Mesothelial cell of epicardium (in vitro differentiated cells): ENCODE measurements at regions not wholly inside any gene's neighbourhood (a gene's known extent, or its start where the extent isn't known, plus 50 kb on each side); places are given as distances from the start of the nearest gene placed in this dataset.

Experiments used
- DNase-seq, 2 experiments: peaks; one replicate each; pipeline ENCODE4 v3.0.0; 2021; ENCODE audit warnings: low spot score in 2 of 2; ENCODE audit not compliant: unreplicated experiment in 2 of 2
- H3K27ac Mint-ChIP-seq: 2 replicates; pipeline ENCODE4 v1.8.0; 2021; ENCODE audit warnings: mixed read lengths
- H3K27me3 Mint-ChIP-seq: 2 replicates; pipeline ENCODE4 v1.8.0; 2021; ENCODE audit warnings: low read depth, mixed read lengths
- H3K36me3 Mint-ChIP-seq: 2 replicates; pipeline ENCODE4 v1.8.0; 2021; ENCODE audit warnings: mixed read lengths
- H3K4me1 Mint-ChIP-seq: 2 replicates; pipeline ENCODE4 v1.8.0; 2021; ENCODE audit warnings: mixed read lengths
- H3K4me3 Mint-ChIP-seq: 2 replicates; pipeline ENCODE4 v1.8.0; 2021; ENCODE audit warnings: mild to moderate bottlenecking, moderate library complexity, mixed read lengths
- H3K9me3 Mint-ChIP-seq: 2 replicates; pipeline ENCODE4 v1.8.0; 2021; ENCODE audit warnings: mixed read lengths
- TF ChIP-seq, protein P1 (sequence below): fragments of 200-600 bp; sonication (generic); IDR thresholded peaks from one replicate; pipeline ENCODE4 v1.5.0; 2021; ENCODE audit warnings: antibody characterized with exemption; ENCODE audit not compliant: unreplicated experiment

DNA sequence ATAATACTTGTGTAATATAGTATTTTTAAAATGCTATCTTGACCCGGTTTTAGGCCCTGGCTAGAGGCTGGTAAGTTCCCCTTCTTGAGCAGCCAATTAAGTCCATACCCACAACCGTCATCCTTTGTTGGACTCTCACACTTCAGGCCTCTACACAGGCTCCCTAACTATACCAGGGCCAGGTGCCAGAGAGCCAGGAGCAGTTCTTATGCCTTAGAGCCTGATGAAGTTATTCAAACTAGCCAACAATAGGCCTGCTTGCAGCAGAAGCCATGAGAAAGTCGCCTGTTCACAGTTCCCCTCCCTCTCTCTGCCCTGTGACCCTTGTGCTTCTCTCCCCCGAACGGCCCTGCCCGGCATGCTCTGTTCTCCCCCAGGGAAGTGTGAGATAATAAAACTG lies 454.2 kb upstream of the KLHL29 start:
- H3K9me3 Mint-ChIP-seq = no peaks in the 10 kb centered on the region
- TF ChIP-seq, protein P1, sequence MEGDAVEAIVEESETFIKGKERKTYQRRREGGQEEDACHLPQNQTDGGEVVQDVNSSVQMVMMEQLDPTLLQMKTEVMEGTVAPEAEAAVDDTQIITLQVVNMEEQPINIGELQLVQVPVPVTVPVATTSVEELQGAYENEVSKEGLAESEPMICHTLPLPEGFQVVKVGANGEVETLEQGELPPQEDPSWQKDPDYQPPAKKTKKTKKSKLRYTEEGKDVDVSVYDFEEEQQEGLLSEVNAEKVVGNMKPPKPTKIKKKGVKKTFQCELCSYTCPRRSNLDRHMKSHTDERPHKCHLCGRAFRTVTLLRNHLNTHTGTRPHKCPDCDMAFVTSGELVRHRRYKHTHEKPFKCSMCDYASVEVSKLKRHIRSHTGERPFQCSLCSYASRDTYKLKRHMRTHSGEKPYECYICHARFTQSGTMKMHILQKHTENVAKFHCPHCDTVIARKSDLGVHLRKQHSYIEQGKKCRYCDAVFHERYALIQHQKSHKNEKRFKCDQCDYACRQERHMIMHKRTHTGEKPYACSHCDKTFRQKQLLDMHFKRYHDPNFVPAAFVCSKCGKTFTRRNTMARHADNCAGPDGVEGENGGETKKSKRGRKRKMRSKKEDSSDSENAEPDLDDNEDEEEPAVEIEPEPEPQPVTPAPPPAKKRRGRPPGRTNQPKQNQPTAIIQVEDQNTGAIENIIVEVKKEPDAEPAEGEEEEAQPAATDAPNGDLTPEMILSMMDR = no peak
- DNase-seq = no peak
- H3K4me3 Mint-ChIP-seq = no peak overlapping the region
- H3K27ac Mint-ChIP-seq = no peak overlapping the region
- H3K4me1 Mint-ChIP-seq = no peaks in the 10 kb centered on the region
- peaks cover 25% of the 10 kb centered on the region for H3K27me3 Mint-ChIP-seq
- H3K36me3 Mint-ChIP-seq = no peaks in the 10 kb centered on the region

DNA sequence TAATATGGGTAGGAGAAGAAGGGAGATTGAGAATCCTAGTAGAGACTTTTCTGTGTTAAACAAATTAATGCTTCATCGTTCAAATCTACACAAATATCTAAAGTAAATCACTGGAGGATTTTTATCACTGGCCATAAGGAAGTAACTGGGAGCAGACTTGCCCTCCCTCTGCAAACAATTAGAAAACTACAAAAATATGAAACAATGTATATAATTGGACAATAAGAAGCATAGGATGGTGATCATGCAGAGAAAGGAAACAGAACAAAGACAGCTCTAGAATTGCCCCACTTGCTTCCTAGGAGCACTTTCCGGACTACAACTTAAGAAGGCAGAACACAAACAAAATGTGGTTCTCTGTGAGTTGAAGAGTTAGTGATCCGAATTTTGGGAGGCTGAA lies 452.7 kb upstream of the KLHL29 start:
- no peaks in the 10 kb centered on the region for H3K4me1 Mint-ChIP-seq
- no peak overlapping the region for H3K27ac Mint-ChIP-seq
- no peaks in the 10 kb centered on the region for H3K9me3 Mint-ChIP-seq

DNA sequence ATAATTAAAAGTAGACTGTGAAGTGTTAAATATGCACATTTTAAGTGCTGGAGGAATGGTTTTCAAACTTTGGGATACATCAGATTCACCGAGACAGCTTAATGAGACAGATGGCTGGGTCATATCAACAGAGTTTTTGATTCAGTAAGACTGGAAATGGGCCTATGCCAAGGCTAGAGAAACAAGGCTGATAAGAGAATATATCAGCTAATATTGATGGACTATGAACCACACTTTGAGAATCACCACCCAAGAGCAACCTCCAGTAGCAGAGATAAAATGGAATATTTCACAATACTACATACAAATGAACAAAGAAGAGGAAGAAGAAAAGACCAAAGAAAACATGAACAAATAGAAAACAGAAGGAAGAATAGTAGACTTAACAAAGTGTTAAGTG lies 450.2 kb upstream of the KLHL29 start:
- DNase-seq = no peak
- TF ChIP-seq, protein P1 = no peak
- H3K27ac Mint-ChIP-seq = no peak overlapping the region
- no peak overlapping the region for H3K4me3 Mint-ChIP-seq
- H3K27me3 Mint-ChIP-seq = peaks cover 6% of the 10 kb centered on the region
- H3K9me3 Mint-ChIP-seq = no peaks in the 10 kb centered on the region
- no peaks in the 10 kb centered on the region for H3K4me1 Mint-ChIP-seq
- no peaks in the 10 kb centered on the region for H3K36me3 Mint-ChIP-seq

More for the DNA sequence above, 452.7 kb upstream of the KLHL29 start:
- TF ChIP-seq, protein P1 = no peak
- H3K27me3 Mint-ChIP-seq = peaks cover 14% of the 10 kb centered on the region
- no peak overlapping the region for H3K4me3 Mint-ChIP-seq
- no peaks in the 10 kb centered on the region for H3K36me3 Mint-ChIP-seq
- no peak for DNase-seq

DNA sequence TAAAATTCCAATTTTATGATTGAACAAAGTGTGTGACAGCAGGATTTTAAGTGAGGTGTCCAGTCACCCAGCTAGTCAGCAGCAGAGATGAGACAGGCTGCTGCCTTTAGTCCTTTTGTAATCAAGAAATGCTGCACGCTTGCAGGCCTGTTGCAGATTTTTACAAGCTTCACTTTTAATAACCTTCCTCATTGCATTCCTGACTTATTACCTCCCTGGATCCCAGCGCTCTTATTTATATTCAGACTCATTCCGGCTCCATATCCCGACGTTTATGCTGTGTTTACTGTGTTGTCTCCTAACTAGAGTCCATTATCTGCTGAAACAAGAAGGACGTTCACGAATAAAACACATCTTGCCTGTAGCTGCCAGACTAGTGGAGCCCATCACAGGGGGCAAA lies 442.5 kb upstream of the KLHL29 start:
- H3K9me3 Mint-ChIP-seq = no peaks in the 10 kb centered on the region
- H3K4me1 Mint-ChIP-seq = no peaks in the 10 kb centered on the region
- H3K36me3 Mint-ChIP-seq = no peaks in the 10 kb centered on the region
- H3K4me3 Mint-ChIP-seq = no peak overlapping the region
- H3K27ac Mint-ChIP-seq = no peak overlapping the region
- H3K27me3 Mint-ChIP-seq = no peaks in the 10 kb centered on the region
- TF ChIP-seq, protein P1 = no peak
- DNase-seq = no peak

DNA sequence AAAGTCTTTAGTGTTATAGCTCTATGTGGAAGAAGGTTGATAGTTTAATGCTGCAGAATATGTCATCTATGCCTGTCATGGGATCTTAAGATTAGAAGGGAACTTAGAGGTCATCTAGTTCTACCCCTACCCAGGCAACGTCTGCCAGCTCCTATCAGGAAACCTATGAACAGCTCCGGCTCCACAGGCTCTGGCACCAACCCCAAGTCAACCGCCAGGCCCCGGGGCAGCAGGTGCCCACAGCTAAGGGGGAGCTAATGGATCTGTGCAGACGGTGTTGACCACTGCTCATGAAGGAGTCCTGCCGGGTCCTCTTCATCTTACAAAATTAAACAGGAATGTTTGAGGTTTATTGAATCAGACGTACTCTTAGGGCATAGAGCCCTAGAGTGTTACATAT lies 440.8 kb upstream of the KLHL29 start:
- Mint-ChIP-seq H3K9me3 (no peaks in the 10 kb centered on the region), H3K27me3 (no peaks in the 10 kb centered on the region), H3K27ac (no peak overlapping the region), H3K4me1 (no peaks in the 10 kb centered on the region), H3K4me3 (no peak overlapping the region), H3K36me3 (no peaks in the 10 kb centered on the region)
- DNase-seq = no peak
- TF ChIP-seq, protein P1 = no peak

DNA sequence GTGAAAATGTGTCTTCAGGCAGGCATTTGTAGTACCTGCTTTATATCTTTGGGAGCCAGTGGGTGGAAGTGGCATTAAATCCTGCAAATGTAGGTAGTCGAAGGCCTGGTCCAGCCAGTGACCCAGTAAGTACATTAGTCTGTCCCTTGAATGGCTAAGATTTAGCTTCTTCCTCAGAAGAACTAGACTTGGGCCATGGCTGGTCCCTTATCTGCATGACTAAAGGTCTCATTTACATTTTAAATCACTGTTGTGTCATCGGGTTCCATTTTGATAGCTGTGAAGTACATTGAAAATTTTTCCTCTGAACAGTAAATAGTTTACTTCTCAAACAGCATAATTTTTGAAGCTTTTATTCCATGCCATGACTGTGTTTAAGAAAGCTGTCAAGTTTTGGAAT lies 438.4 kb upstream of the KLHL29 start:
- Mint-ChIP-seq H3K27ac (no peak overlapping the region), H3K27me3 (no peaks in the 10 kb centered on the region)
- TF ChIP-seq, protein P1 = no peak

More for the DNA sequence above, 438.4 kb upstream of the KLHL29 start:
- no peaks in the 10 kb centered on the region for H3K4me1 Mint-ChIP-seq
- no peaks in the 10 kb centered on the region for H3K9me3 Mint-ChIP-seq
- DNase-seq = no peak
- no peak overlapping the region for H3K4me3 Mint-ChIP-seq
- H3K36me3 Mint-ChIP-seq = no peaks in the 10 kb centered on the region
